BLaER1 treated with 17β-estradiol and CSF1 and Interleukin-3, amounts not matched to agents 10 nM and 100 nM (cell line): ENCODE measurements at regions not wholly inside any gene's neighbourhood (a gene's known extent, or its start where the extent isn't known, plus 50 kb on each side); places are given as distances from the start of the nearest gene placed in this dataset.
A peak's percentile ranks its signal among the peaks of the same experiment; 100 is the strongest.

Experiments used
- H3K27ac ChIP-seq, 11 experiments: shearing (Covaris generic); formaldehyde crosslinking; 2 replicates each; pipeline ENCODE4 v1.8.1; 2022
- H3K27me3 ChIP-seq, 11 experiments: shearing (Covaris generic); formaldehyde crosslinking; 2 replicates each; pipeline ENCODE4 v1.8.1; 2022
- H3K36me3 ChIP-seq, 11 experiments: shearing (Covaris generic); formaldehyde crosslinking; 2 replicates each; pipeline ENCODE4 v1.8.1; 2022
- H3K4me1 ChIP-seq, 10 experiments: shearing (Covaris generic); formaldehyde crosslinking; 2 replicates each; pipeline ENCODE4 v1.8.1; 2022
- H3K4me2 ChIP-seq, 11 experiments: shearing (Covaris generic); formaldehyde crosslinking; 2 replicates each; pipeline ENCODE4 v1.8.1; 2022
- H3K4me3 ChIP-seq, 10 experiments: shearing (Covaris generic); formaldehyde crosslinking; 2 replicates each; pipeline ENCODE4 v1.8.1; 2022
- H3K9ac ChIP-seq, 11 experiments: shearing (Covaris generic); formaldehyde crosslinking; 2 replicates each; pipeline ENCODE4 v1.8.1; 2022
- H3K9me3 ChIP-seq, 11 experiments: shearing (Covaris generic); formaldehyde crosslinking; replicated peaks in 1 of 11; 2 replicates each; pipeline ENCODE4 v1.8.1; 2022
- H4K20me1 ChIP-seq, 11 experiments: shearing (Covaris generic); formaldehyde crosslinking; 2 replicates each; pipeline ENCODE4 v1.8.1; 2022
- Cebpa-rat ChIP-seq, 11 experiments: shearing (Covaris generic); IDR thresholded peaks; 2 replicates each; pipeline ENCODE4 v1.8.1; 2022

DNA sequence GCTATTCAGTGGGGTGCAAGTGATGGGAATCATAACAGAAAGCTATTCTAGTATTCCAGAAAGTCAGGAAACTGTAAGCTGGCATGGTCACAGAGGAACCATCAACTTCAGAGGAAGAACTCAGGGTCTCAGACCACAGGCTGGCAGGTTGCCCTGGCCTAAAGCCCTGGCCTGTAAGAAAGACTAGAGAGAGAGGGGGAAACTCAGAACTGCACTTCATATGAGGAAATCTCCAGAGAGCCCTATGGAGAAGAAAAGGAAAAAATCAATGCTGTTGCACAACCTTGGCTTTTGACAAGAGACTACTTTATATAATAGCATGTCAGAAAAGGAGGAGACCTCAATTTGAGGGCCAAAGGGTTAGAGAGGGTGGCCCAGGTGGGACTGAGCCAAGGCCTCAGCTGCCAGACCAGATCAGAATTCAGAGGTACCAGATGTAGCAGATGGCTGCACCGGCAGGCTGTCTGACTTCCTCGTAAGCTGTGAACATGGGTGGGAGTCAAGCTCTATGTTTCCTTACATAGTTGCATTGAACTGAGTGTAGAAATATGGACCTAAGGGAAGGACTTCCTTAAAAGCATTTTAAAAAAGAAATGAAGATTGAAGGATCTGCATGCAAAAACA lies 333.8 kb downstream of the PDCD6IP start:
- H3K27me3 ChIP-seq: no peaks in the 10 kb centered on the region
- no peak overlapping the region for H3K9ac ChIP-seq
- peak overlapping the region in 1 of 11 experiments; percentile 2; a peak in 3 of 22 replicates for H3K4me2 ChIP-seq
- no peak overlapping the region for H3K4me3 ChIP-seq
- H3K4me1 ChIP-seq: peaks cover 0 to 5% (median 0%) of the 10 kb centered on the region in 10 experiments; a peak in 5 of 20 replicates
- H3K9me3 ChIP-seq: peaks cover 0 to 19% (median 9%) of the 10 kb centered on the region in 11 experiments; a peak in 10 of 22 replicates
- H3K36me3 ChIP-seq: no peaks in the 10 kb centered on the region
- no peaks in the 10 kb centered on the region for H4K20me1 ChIP-seq
- H3K27ac ChIP-seq: no peak overlapping the region
- TF ChIP-seq Cebpa-rat (IDR thresholded peaks at IDR 0.05): no peak

DNA sequence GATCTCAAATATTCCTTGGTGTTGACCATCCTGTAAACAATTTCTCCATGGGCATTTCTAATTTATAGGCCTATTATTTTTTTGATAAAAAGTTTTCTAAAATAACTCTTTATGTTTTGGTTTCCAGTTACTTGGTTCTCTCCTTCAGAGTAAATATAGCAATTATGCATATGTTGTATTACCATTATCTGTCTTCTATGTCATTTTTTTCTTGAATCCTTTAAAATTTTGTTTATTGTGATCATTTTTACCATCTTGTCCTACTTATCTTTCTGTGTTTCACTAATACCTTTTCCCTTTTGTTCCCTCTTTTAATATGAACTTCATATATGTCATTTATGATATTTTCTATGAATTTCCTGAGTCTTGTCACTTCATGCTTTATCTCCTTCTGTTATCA lies 341.1 kb downstream of the PDCD6IP start:
- no peak overlapping the region for H3K9ac ChIP-seq
- peaks cover 6 to 22% (median 7%) of the 10 kb centered on the region in 10 experiments; a peak in 17 of 20 replicates for H3K4me1 ChIP-seq
- TF ChIP-seq Cebpa-rat (IDR thresholded peaks at IDR 0.05): no peak
- H3K27ac ChIP-seq: no peak overlapping the region
- H3K4me2 ChIP-seq: no peak overlapping the region
- no peaks in the 10 kb centered on the region for H3K27me3 ChIP-seq
- peaks cover 0 to 33% (median 16%) of the 10 kb centered on the region in 11 experiments; a peak in 15 of 22 replicates for H3K9me3 ChIP-seq
- H3K36me3 ChIP-seq: no peaks in the 10 kb centered on the region
- no peak overlapping the region for H3K4me3 ChIP-seq
- H4K20me1 ChIP-seq: no peaks in the 10 kb centered on the region

DNA sequence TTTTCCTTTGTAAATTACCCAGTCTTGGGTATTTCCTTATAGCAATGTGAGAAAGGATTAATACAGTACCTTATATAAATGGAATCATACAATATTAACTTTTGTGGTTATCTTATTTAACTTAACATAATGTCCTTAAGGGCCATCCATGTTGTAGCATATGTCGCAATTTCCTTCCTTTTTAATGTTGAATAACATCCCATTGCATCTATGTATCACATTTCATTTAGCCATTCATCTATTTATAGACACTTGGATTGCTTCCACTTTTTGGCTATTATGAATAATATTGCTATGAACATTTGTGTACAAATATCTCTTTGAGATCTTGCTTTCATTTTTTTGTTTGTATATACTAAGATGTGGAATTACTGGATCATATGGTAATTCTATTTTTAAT lies 342.2 kb downstream of the PDCD6IP start:
- no peak for TF ChIP-seq Cebpa-rat (IDR thresholded peaks at IDR 0.05)
- Histone ChIP-seq H3K4me3 (no peak overlapping the region), H3K4me2 (peak overlapping the region in 6 of 11 experiments; percentile 4 to 56 (median 30); a peak in 9 of 22 replicates), H3K9ac (no peak overlapping the region), H3K36me3 (no peaks in the 10 kb centered on the region), H3K27me3 (no peaks in the 10 kb centered on the region), H3K4me1 (peaks cover 6 to 22% (median 7%) of the 10 kb centered on the region in 10 experiments; a peak in 17 of 20 replicates), H4K20me1 (no peaks in the 10 kb centered on the region), H3K9me3 (peaks cover 0 to 23% (median 8%) of the 10 kb centered on the region in 11 experiments; a peak in 10 of 22 replicates), H3K27ac (peak overlapping the region in 3 of 11 experiments; percentile 42 to 62 (median 48); a peak in 7 of 22 replicates)

DNA sequence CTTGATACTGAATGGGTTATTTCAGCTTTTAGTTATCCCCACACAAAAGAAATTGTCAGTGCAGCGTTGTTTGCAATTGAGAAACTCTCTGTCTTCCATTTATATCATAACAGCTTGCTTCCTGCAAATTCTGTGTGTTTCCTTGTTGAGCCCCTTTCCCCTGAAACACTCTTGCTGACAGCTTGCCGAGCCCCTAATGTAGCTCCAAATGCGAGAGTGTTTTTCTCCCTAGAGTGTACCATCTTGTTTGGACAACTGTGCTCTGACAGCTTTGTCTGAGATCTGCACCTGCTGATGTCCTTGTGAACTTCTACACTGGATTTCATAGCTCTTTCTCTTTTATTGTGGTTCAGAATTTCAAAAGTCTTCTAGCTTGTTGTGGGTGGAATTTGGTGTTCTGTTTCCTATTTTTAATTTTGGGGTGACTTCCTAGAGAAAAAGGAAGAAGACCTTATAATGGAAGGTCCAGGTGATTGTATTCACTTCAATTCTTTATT lies 343.5 kb downstream of the PDCD6IP start:
- peaks cover 0 to 23% (median 8%) of the 10 kb centered on the region in 11 experiments; a peak in 9 of 22 replicates for H3K9me3 ChIP-seq
- H3K9ac ChIP-seq: no peak overlapping the region
- H3K27ac ChIP-seq: no peak overlapping the region
- no peaks in the 10 kb centered on the region for H4K20me1 ChIP-seq
- peaks cover 6 to 22% (median 7%) of the 10 kb centered on the region in 10 experiments; a peak in 17 of 20 replicates for H3K4me1 ChIP-seq
- H3K4me3 ChIP-seq: no peak overlapping the region
- H3K27me3 ChIP-seq: no peaks in the 10 kb centered on the region
- H3K4me2 ChIP-seq: peak overlapping the region in 6 of 11 experiments; percentile 10 to 56 (median 20); a peak in 8 of 22 replicates
- no peak for TF ChIP-seq Cebpa-rat (IDR thresholded peaks at IDR 0.05)
- no peaks in the 10 kb centered on the region for H3K36me3 ChIP-seq

DNA sequence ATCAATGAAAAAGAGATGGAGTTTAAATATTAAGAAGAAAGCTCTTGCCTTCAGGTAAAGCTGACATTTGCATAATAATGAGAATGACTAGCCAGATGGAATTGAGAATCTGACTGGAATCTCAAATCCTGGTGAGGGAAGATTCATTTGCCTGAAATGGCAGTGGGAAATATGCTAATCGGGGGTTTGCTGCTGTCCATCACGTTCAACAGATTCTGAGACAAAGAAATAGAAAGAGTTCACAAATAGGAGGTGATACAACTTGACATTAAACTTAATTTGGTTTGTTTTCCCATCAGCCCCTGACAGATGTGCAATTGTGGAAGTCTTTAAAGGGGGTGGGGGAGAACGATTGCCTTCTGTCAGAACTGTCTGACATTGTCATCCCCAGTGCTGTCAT lies 347.4 kb downstream of the PDCD6IP start:
- peaks cover under 1 to 15% (median 7%) of the 10 kb centered on the region in 10 experiments; a peak in 16 of 20 replicates for H3K4me1 ChIP-seq
- H3K9ac ChIP-seq: no peak overlapping the region
- no peak overlapping the region for H3K4me3 ChIP-seq
- no peaks in the 10 kb centered on the region for H3K36me3 ChIP-seq
- no peak for TF ChIP-seq Cebpa-rat (IDR thresholded peaks at IDR 0.05)
- no peaks in the 10 kb centered on the region for H3K27me3 ChIP-seq
- no peaks in the 10 kb centered on the region for H3K9me3 ChIP-seq
- no peak overlapping the region for H3K4me2 ChIP-seq
- no peaks in the 10 kb centered on the region for H4K20me1 ChIP-seq
- H3K27ac ChIP-seq: no peak overlapping the region

DNA sequence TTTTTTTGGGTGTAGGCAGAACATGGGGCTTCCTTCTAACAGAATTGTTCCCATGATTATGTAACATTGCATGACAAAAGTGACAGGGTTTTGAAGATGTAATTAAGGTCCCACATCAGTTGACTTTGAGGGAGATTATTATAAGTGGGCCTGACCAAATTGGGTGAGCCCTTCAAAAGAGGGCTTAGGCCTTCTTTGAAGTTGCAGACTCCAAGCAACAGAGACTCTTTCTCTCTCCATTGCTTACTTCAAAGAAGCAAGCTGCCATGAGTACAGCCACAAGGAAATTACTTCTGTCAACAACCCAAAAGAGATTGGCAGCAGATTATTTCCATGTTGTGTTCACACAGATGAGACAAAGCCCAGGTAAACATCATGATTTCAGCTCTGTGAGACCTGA lies 348.2 kb downstream of the PDCD6IP start:
- H3K36me3 ChIP-seq: no peaks in the 10 kb centered on the region
- no peaks in the 10 kb centered on the region for H3K27me3 ChIP-seq
- H3K9me3 ChIP-seq: no peaks in the 10 kb centered on the region
- H3K27ac ChIP-seq: no peak overlapping the region
- H3K9ac ChIP-seq: no peak overlapping the region
- H4K20me1 ChIP-seq: no peaks in the 10 kb centered on the region
- no peak overlapping the region for H3K4me3 ChIP-seq
- TF ChIP-seq Cebpa-rat (IDR thresholded peaks at IDR 0.05): no peak
- H3K4me1 ChIP-seq: peaks cover 0 to 7% (median 6%) of the 10 kb centered on the region in 10 experiments; a peak in 13 of 20 replicates
- no peak overlapping the region for H3K4me2 ChIP-seq

GRCh38 chr3:34150992-34151391 lies 352.6 kb downstream of the PDCD6IP start:
- H3K4me1 ChIP-seq: peaks cover 0 to 4% (median 0%) of the 10 kb centered on the region in 10 experiments; a peak in 3 of 20 replicates
- H3K27me3 ChIP-seq: no peaks in the 10 kb centered on the region
- H3K4me3 ChIP-seq: no peak overlapping the region
- no peak for TF ChIP-seq Cebpa-rat (IDR thresholded peaks at IDR 0.05)
- no peaks in the 10 kb centered on the region for H4K20me1 ChIP-seq
- no peaks in the 10 kb centered on the region for H3K9me3 ChIP-seq
- H3K9ac ChIP-seq: no peak overlapping the region
- H3K4me2 ChIP-seq: no peak overlapping the region
- no peak overlapping the region for H3K27ac ChIP-seq
- H3K36me3 ChIP-seq: no peaks in the 10 kb centered on the region

- Histone ChIP-seq H3K27ac (no peak overlapping the region), H3K27me3 (no peaks in the 10 kb centered on the region), H3K4me3 (no peak overlapping the region), H3K9ac (no peak overlapping the region), H3K9me3 (no peaks in the 10 kb centered on the region), H3K36me3 (no peaks in the 10 kb centered on the region), H4K20me1 (no peaks in the 10 kb centered on the region), H3K4me2 (no peak overlapping the region), H3K4me1 (peaks cover 0 to 4% (median 0%) of the 10 kb centered on the region in 10 experiments; a peak in 3 of 20 replicates)
- TF ChIP-seq Cebpa-rat (IDR thresholded peaks at IDR 0.05): no peak
These were observed 354.2 kb downstream of the PDCD6IP start for GRCh38 chr3:34152656-34153055.

- no peak for TF ChIP-seq Cebpa-rat (IDR thresholded peaks at IDR 0.05)
- Histone ChIP-seq H3K4me2 (no peak overlapping the region), H3K27ac (no peak overlapping the region), H3K9me3 (peaks cover 5 to 16% (median 11%) of the 10 kb centered on the region in 11 experiments; a peak in 11 of 22 replicates), H4K20me1 (no peaks in the 10 kb centered on the region), H3K36me3 (no peaks in the 10 kb centered on the region), H3K27me3 (no peaks in the 10 kb centered on the region), H3K9ac (no peak overlapping the region), H3K4me1 (peaks cover 0 to 17% (median 10%) of the 10 kb centered on the region in 10 experiments; a peak in 8 of 20 replicates), H3K4me3 (no peak overlapping the region)
These were observed 356.7 kb downstream of the PDCD6IP start for GRCh38 chr3:34155108-34155507.
